Gastroesophageal sphincter (tissue), 4 donors: ENCODE measurements at regions not wholly inside any gene's neighbourhood (a gene's known extent, or its start where the extent isn't known, plus 50 kb on each side); places are given as distances from the start of the nearest gene placed in this dataset.

Source experiments
- ATAC-seq: fragments of 150-250 bp; one replicate; pipeline ENCODE4 v1.9.1; 2016; ENCODE audit warnings: mild to moderate bottlenecking, moderate library complexity
- H3K27ac ChIP-seq, 4 donors: fragments of 200-600 bp; sonication (generic) in 3 of 4; 1 replicate in 3 of 4; 2 replicates in 1 of 4; pipeline ENCODE4 v1.5.1; 2016 to 2019
- H3K27me3 ChIP-seq: fragments of 200-600 bp; sonication (generic); one replicate; pipeline ENCODE4 v1.5.1; 2019
- H3K36me3 ChIP-seq, 2 donors: fragments of 200-600 bp; sonication (generic); one replicate each; pipeline ENCODE4 v1.5.1; 2019; ENCODE audit warnings: control low read depth in 1 of 2
- H3K4me1 ChIP-seq, 3 donors: fragments of 200-600 bp; sonication (generic); 1 replicate in 2 of 3; 2 replicates in 1 of 3; pipeline ENCODE4 v1.5.1; 2016 to 2019; ENCODE audit warnings: control low read depth in 2 of 3
- H3K4me3 ChIP-seq, 2 donors: fragments of 200-600 bp; sonication (generic); one replicate each; pipeline ENCODE4 v1.5.1; 2019; ENCODE audit warnings: mild to moderate bottlenecking in 1 of 2, moderate library complexity in 1 of 2
- H3K9me3 ChIP-seq, 3 donors: fragments of 200-600 bp; sonication (generic); one replicate each; pipeline ENCODE4 v1.5.1; 2017 to 2019; ENCODE audit warnings: control low read depth in 2 of 3
- EP300 ChIP-seq: sonication (generic); formaldehyde crosslinking; IDR thresholded peaks from one replicate; pipeline ENCODE4 v1.6.1; 2017; ENCODE audit warnings: antibody characterized with exemption, mild to moderate bottlenecking
- POLR2A ChIP-seq, 2 donors: fragments of 450-650 bp; IDR thresholded peaks; one replicate each; pipeline ENCODE4 v1.6.1; 2017; ENCODE audit warnings: antibody characterized with exemption in 2 of 2, mild to moderate bottlenecking in 2 of 2, moderate library complexity in 1 of 2
- POLR2AphosphoS5 ChIP-seq: sonication (generic); formaldehyde crosslinking; IDR thresholded peaks from one replicate; pipeline ENCODE4 v1.6.1; 2017; ENCODE audit warnings: antibody characterized with exemption
- WGBS, 2 donors: methylation state at CpG; one replicate each; pipeline ENCODE4 v1.1.5; 2018; ENCODE audit warnings: low coverage in 1 of 2; 5-methylcytosine and 5-hydroxymethylcytosine counted together
- TF ChIP-seq, protein P1 (sequence below), 4 experiments: fragments of 200-600 bp in 2 of 4; fragments of 450-650 bp in 2 of 4; sonication (generic) in 1 of 4; IDR thresholded peaks; one replicate each; pipeline ENCODE4 v1.5.1; 2017 to 2019; ENCODE audit warnings: antibody characterized with exemption in 4 of 4, mild to moderate bottlenecking in 2 of 4, moderate library complexity in 2 of 4

DNA sequence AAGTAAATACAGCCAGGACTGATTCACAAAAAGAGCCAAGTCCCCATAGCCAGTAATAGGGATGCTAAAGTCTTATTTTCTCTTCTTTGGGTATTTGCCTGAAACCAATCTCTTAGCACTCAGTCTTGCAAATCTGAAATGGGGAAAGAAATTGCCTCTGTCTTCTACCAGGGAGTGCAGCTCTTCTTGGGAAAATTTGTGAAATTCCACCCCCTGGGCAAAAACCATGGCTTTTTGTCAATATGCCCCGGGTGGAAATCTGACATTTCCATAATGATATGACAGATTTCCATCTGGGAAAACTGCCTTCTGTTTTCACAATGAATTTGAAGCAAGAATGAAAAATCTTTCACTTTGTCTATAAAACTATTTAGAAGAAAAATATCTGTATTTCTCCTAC is 628.1 kb downstream of the BCL11A start:
- Histone ChIP-seq H3K27me3 (peaks cover under 1% of the 10 kb centered on the region), H3K36me3 (no peaks in the 10 kb centered on the region), H3K4me1 (no peaks in the 10 kb centered on the region), H3K4me3 (no peak overlapping the region), H3K9me3 (no peaks in the 10 kb centered on the region), H3K27ac (no peak overlapping the region)
- TF ChIP-seq, protein P1, sequence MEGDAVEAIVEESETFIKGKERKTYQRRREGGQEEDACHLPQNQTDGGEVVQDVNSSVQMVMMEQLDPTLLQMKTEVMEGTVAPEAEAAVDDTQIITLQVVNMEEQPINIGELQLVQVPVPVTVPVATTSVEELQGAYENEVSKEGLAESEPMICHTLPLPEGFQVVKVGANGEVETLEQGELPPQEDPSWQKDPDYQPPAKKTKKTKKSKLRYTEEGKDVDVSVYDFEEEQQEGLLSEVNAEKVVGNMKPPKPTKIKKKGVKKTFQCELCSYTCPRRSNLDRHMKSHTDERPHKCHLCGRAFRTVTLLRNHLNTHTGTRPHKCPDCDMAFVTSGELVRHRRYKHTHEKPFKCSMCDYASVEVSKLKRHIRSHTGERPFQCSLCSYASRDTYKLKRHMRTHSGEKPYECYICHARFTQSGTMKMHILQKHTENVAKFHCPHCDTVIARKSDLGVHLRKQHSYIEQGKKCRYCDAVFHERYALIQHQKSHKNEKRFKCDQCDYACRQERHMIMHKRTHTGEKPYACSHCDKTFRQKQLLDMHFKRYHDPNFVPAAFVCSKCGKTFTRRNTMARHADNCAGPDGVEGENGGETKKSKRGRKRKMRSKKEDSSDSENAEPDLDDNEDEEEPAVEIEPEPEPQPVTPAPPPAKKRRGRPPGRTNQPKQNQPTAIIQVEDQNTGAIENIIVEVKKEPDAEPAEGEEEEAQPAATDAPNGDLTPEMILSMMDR (IDR thresholded peaks at IDR 0.05), result no peak
- TF ChIP-seq POLR2AphosphoS5, result no peak
- TF ChIP-seq POLR2A (IDR thresholded peaks at IDR 0.05), result no peak
- TF ChIP-seq EP300, result no peak
- no peak for ATAC-seq
- 43 to 50% methylated on average over 1 of the region's 1 CpG for WGBS, 2 donors

DNA sequence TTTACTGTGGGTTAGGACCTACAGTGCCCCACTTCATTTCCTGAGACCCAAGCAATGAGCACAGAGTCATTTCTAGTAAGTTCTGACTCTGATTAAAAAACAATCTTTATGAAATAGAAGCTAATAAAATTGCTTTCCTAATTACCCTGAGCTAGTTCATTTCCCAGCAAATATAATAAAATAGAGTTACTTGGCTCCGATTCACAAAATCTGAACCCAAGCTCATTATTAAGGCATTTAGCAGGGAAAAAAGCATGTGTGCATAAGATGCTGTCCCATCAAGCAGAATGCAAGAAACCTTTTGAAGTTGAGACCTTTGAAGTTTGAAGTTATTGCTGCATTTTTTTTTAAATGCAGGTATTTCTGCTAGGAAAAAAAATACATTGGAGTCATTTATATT is 629.1 kb downstream of the BCL11A start:
- Histone ChIP-seq H3K4me1 (no peaks in the 10 kb centered on the region), H3K36me3 (no peaks in the 10 kb centered on the region), H3K27ac (no peak overlapping the region), H3K4me3 (no peak overlapping the region), H3K9me3 (no peaks in the 10 kb centered on the region), H3K27me3 (peaks cover 5% of the 10 kb centered on the region)
- TF ChIP-seq EP300, result no peak
- no peak for ATAC-seq
- 62% methylated on average over 1 of the region's 1 CpG; no CpG with 5 or more reads in 1 of the 2 donors for WGBS, 2 donors

- Histone ChIP-seq H3K27me3 (peaks cover 5% of the 10 kb centered on the region), H3K36me3 (no peaks in the 10 kb centered on the region), H3K4me3 (no peak overlapping the region), H3K27ac (no peak overlapping the region), H3K4me1 (no peaks in the 10 kb centered on the region), H3K9me3 (no peaks in the 10 kb centered on the region)
- WGBS, 2 donors, result 80 to 89% methylated on average over 4 of the region's 4 CpGs
- no peak for ATAC-seq
- TF ChIP-seq POLR2A (IDR thresholded peaks at IDR 0.05) (no peak), EP300 (no peak), POLR2AphosphoS5 (no peak)
- TF ChIP-seq, protein P1 (IDR thresholded peaks at IDR 0.05), result no peak
Observed at GRCh38 chr2:59922450-59922849, 631.0 kb downstream of the BCL11A start.

DNA sequence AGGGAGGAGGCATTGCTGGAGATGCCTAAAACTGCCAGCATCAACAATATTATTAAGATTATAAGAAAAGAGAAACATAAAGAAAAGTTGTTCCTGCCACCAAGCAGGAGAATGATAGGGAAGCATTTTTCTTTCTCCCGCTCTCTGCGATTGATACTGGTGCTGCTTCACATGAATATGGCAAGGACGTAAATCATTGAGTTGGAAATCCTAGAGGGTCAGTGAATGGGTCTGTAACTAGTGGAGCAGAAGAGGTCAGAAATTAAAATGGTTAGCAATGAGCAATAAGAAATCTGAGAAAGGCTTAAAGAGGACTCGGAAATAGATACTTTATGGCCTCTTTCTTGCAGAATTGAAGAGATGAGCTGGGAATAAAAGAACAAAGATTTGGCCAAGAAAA is 631.7 kb downstream of the BCL11A start:
- H3K4me1 ChIP-seq, result no peaks in the 10 kb centered on the region
- no peak overlapping the region for H3K27ac ChIP-seq
- WGBS, 2 donors, result 83 to 93% methylated on average over 4 of the region's 4 CpGs
- no peaks in the 10 kb centered on the region for H3K9me3 ChIP-seq
- H3K4me3 ChIP-seq, result no peak overlapping the region
- H3K27me3 ChIP-seq, result peaks cover 5% of the 10 kb centered on the region
- TF ChIP-seq POLR2A (IDR thresholded peaks at IDR 0.05) (no peak), POLR2AphosphoS5 (no peak), EP300 (no peak)
- TF ChIP-seq, protein P1 (IDR thresholded peaks at IDR 0.05), result no peak
- ATAC-seq, result no peak
- no peaks in the 10 kb centered on the region for H3K36me3 ChIP-seq

GRCh38 chr2:59920961-59921360 is 632.5 kb downstream of the BCL11A start:
- Histone ChIP-seq H3K36me3 (no peaks in the 10 kb centered on the region), H3K4me3 (no peak overlapping the region), H3K9me3 (no peaks in the 10 kb centered on the region), H3K27me3 (peaks cover 5% of the 10 kb centered on the region), H3K27ac (no peak overlapping the region), H3K4me1 (no peaks in the 10 kb centered on the region)
- no peak for ATAC-seq
- TF ChIP-seq EP300 (no peak), POLR2A (IDR thresholded peaks at IDR 0.05) (no peak), POLR2AphosphoS5 (no peak)
- TF ChIP-seq, protein P1 (IDR thresholded peaks at IDR 0.05), result no peak
- WGBS, 2 donors, result 54 to 59% methylated on average over 4 of the region's 4 CpGs
